ENCODE measurements at regions not wholly inside any gene's neighbourhood (a gene's known extent, or its start where the extent isn't known, plus 50 kb on each side); places are given as distances from the start of the nearest gene placed in this dataset.

- no peak for DNase-seq
Measured at GRCh38 chr1:201612645-201613044, 73.7 kb downstream of the NAV1 start.

- no peak for DNase-seq
Measured at GRCh38 chr1:201614262-201615015, 75.5 kb downstream of the NAV1 start.

- no peak for DNase-seq
Measured at GRCh38 chr1:201617157-201617556, 78.2 kb downstream of the NAV1 start.

GRCh38 chr1:201618389-201618788, 79.5 kb downstream of the NAV1 start:
- no peak for DNase-seq

GRCh38 chr1:201618905-201619304, 80.0 kb downstream of the NAV1 start:
- no peak for DNase-seq

- DNase-seq: no peak
Measured at GRCh38 chr1:201619513-201619912, 80.6 kb downstream of the NAV1 start.

GRCh38 chr1:201622353-201622752, 83.4 kb downstream of the NAV1 start:
- DNase-seq: no peak

GRCh38 chr1:201622824-201623223, 83.9 kb downstream of the NAV1 start:
- DNase-seq: no peak

GRCh38 chr1:201624741-201625225, 85.9 kb downstream of the NAV1 start:
- DNase-seq: no peak

- DNase-seq: no peak
Measured at GRCh38 chr1:201625226-201625761, 86.4 kb downstream of the NAV1 start.

- no peak for DNase-seq
Measured at GRCh38 chr1:201625851-201626251, 86.9 kb downstream of the NAV1 start.

- DNase-seq: no peak
Measured at GRCh38 chr1:201626629-201627275, 87.8 kb downstream of the NAV1 start.

GRCh38 chr1:201628490-201628889, 89.6 kb downstream of the NAV1 start:
- DNase-seq: peak; percentile 47

- DNase-seq: no peak
Measured at GRCh38 chr1:201630582-201630981, 91.7 kb downstream of the NAV1 start.

GRCh38 chr1:201631037-201631436, 92.1 kb downstream of the NAV1 start:
- DNase-seq: no peak

GRCh38 chr1:201632364-201632952, 93.5 kb downstream of the NAV1 start:
- no peak for DNase-seq

GRCh38 chr1:201633297-201633696, 94.4 kb downstream of the NAV1 start:
- DNase-seq: no peak

- DNase-seq: peak; percentile 70
Measured at GRCh38 chr1:201633811-201634210, 94.9 kb downstream of the NAV1 start.

GRCh38 chr1:201634261-201634660, 95.3 kb downstream of the NAV1 start:
- no peak for DNase-seq

- DNase-seq: no peak
Measured at GRCh38 chr1:201636097-201636496, 97.2 kb downstream of the NAV1 start.

- DNase-seq: no peak
Measured at GRCh38 chr1:201636510-201636971, 97.6 kb downstream of the NAV1 start.

GRCh38 chr1:201637282-201638079, 98.6 kb downstream of the NAV1 start:
- DNase-seq: no peak

GRCh38 chr1:201639391-201639790, 100.5 kb downstream of the NAV1 start:
- no peak for DNase-seq
